NCI-H2029 treated with DMSO at 0.1 percent for 48 hours (cell line): ENCODE measurements at regions not wholly inside any gene's neighbourhood (a gene's known extent, or its start where the extent isn't known, plus 50 kb on each side); places are given as distances from the start of the nearest gene placed in this dataset.

ENCODE experiments used
- DNase-seq: peaks from one replicate; lab custom pipeline; 2025; lab: John Stamatoyannopoulos, UW

- DNase-seq = no peak
Observed at GRCh38 chr15:91521996-91522395, 331.5 kb upstream of the SLCO3A1 start.

GRCh38 chr15:91522605-91523332 is 330.7 kb upstream of the SLCO3A1 start:
- no peak for DNase-seq

- no peak for DNase-seq
Observed at GRCh38 chr15:91523596-91523995, 329.9 kb upstream of the SLCO3A1 start.

GRCh38 chr15:91524534-91524933 is 329.0 kb upstream of the SLCO3A1 start:
- no peak for DNase-seq

GRCh38 chr15:91525751-91526150 is 327.8 kb upstream of the SLCO3A1 start:
- no peak for DNase-seq

- DNase-seq = no peak
Observed at GRCh38 chr15:91526424-91526823, 327.1 kb upstream of the SLCO3A1 start.

GRCh38 chr15:91528801-91529200 is 324.7 kb upstream of the SLCO3A1 start:
- DNase-seq = no peak

- DNase-seq = no peak
Observed at GRCh38 chr15:91529534-91529933, 324.0 kb upstream of the SLCO3A1 start.

- DNase-seq = no peak
Observed at GRCh38 chr15:91530279-91530678, 323.2 kb upstream of the SLCO3A1 start.

- DNase-seq = no peak
Observed at GRCh38 chr15:91530956-91531582, 322.4 kb upstream of the SLCO3A1 start.

- no peak for DNase-seq
Observed at GRCh38 chr15:91534235-91534634, 319.3 kb upstream of the SLCO3A1 start.

- DNase-seq = no peak
Observed at GRCh38 chr15:91534976-91535375, 318.5 kb upstream of the SLCO3A1 start.

GRCh38 chr15:91535856-91536500 is 317.5 kb upstream of the SLCO3A1 start:
- no peak for DNase-seq

- no peak for DNase-seq
Observed at GRCh38 chr15:91537856-91538255, 315.7 kb upstream of the SLCO3A1 start.

GRCh38 chr15:91538782-91539181 is 314.7 kb upstream of the SLCO3A1 start:
- DNase-seq = no peak

GRCh38 chr15:91541286-91541685 is 312.2 kb upstream of the SLCO3A1 start:
- DNase-seq = no peak

- no peak for DNase-seq
Observed at GRCh38 chr15:91542226-91542625, 311.3 kb upstream of the SLCO3A1 start.

- no peak for DNase-seq
Observed at GRCh38 chr15:91547356-91547755, 306.2 kb upstream of the SLCO3A1 start.

- DNase-seq = no peak
Observed at GRCh38 chr15:91548549-91548948, 305.0 kb upstream of the SLCO3A1 start.

GRCh38 chr15:91549581-91549980 is 303.9 kb upstream of the SLCO3A1 start:
- no peak for DNase-seq

GRCh38 chr15:91552555-91552954 is 301.0 kb upstream of the SLCO3A1 start:
- DNase-seq = no peak

- DNase-seq = peak; percentile 89
Observed at GRCh38 chr15:91553196-91553854, 300.2 kb upstream of the SLCO3A1 start.

- DNase-seq = no peak
Observed at GRCh38 chr15:91555312-91555711, 298.2 kb upstream of the SLCO3A1 start.
